GM23338 (cell line): ENCODE measurements at regions not wholly inside any gene's neighbourhood (a gene's known extent, or its start where the extent isn't known, plus 50 kb on each side); places are given as distances from the start of the nearest gene placed in this dataset.

Source experiments
- CTCF ChIP-seq, 2 experiments: fragments of 200-600 bp in 1 of 2; sonication (generic) in 1 of 2; conservative IDR thresholded peaks; 2 replicates each; pipeline versions ENCODE4 v1.5.1 to v1.6.1; 2016 to 2017; ENCODE audit warnings: antibody characterized with exemption in 2 of 2, low read depth in 2 of 2, mild to moderate bottlenecking in 2 of 2, moderate library complexity in 1 of 2
- EZH2 ChIP-seq: fragments of 200-600 bp; sonication (generic); IDR thresholded peaks from one replicate; pipeline ENCODE4 v1.8.0; 2017; ENCODE audit warnings: antibody characterized with exemption, mild to moderate bottlenecking, low read depth; ENCODE audit not compliant: unreplicated experiment
- JUNB ChIP-seq: IDR thresholded peaks from one replicate; pipeline ENCODE4 v1.6.1; 2016; ENCODE audit warnings: antibody characterized with exemption; ENCODE audit not compliant: unreplicated experiment
- REST ChIP-seq: IDR thresholded peaks from one replicate; pipeline ENCODE4 v1.6.1; 2018; ENCODE audit warnings: antibody characterized with exemption; ENCODE audit not compliant: unreplicated experiment
- ZNF114 ChIP-seq: fragments of 250-450 bp; sonication (Bioruptor Pico); IDR thresholded peaks from 2 replicates; pipeline ENCODE4 v1.5.0; 2020; ENCODE audit warnings: mild to moderate bottlenecking, moderate library complexity

GRCh38 chr5:165525271-165525670 lies 2019.9 kb downstream of the MAT2B start:
- no peak for TF ChIP-seq CTCF (conservative IDR thresholded peaks at IDR 0.05; ENCODE audit: low read depth in 2 of 2)
- TF ChIP-seq EZH2 = no peak
- no peak for TF ChIP-seq REST
- TF ChIP-seq ZNF114 (CRISPR knock-in tag) = no peak
- TF ChIP-seq JUNB = no peak
